Fibroblast of villous mesenchyme (primary cell): ENCODE measurements at regions not wholly inside any gene's neighbourhood (a gene's known extent, or its start where the extent isn't known, plus 50 kb on each side); places are given as distances from the start of the nearest gene placed in this dataset.

Source experiments
- DNase-seq: peaks from one replicate; pipeline ENCODE4 v3.0.0-alpha.2; 2010; ENCODE audit warnings: low read depth
- H3K4me3 ChIP-seq: 2 replicates; pipeline ENCODE4 v1.5.1; 2011; ENCODE audit warnings: low read depth, mild to moderate bottlenecking, low read length
- CTCF ChIP-seq: IDR thresholded peaks from 2 replicates; pipeline ENCODE4 v1.5.1; 2012; ENCODE audit warnings: low read depth, mild to moderate bottlenecking, low read length; ENCODE audit not compliant: insufficient read depth

GRCh38 chr13:82688400-82688994 is 1193.8 kb downstream of the SLITRK1 start:
- no peak for DNase-seq
- TF ChIP-seq CTCF = no peak
- H3K4me3 ChIP-seq = no peak overlapping the region

- DNase-seq = no peak
- no peak for TF ChIP-seq CTCF
- no peak overlapping the region for H3K4me3 ChIP-seq
These were observed 1194.4 kb downstream of the SLITRK1 start for GRCh38 chr13:82687884-82688283.

GRCh38 chr13:82681535-82681934 is 1200.7 kb downstream of the SLITRK1 start:
- TF ChIP-seq CTCF = no peak
- no peak overlapping the region for H3K4me3 ChIP-seq
- no peak for DNase-seq

GRCh38 chr13:82678052-82678451 is 1204.2 kb downstream of the SLITRK1 start:
- no peak overlapping the region for H3K4me3 ChIP-seq
- no peak for DNase-seq
- no peak for TF ChIP-seq CTCF

- TF ChIP-seq CTCF = no peak
- H3K4me3 ChIP-seq = no peak overlapping the region
- no peak for DNase-seq
These were observed 1207.2 kb downstream of the SLITRK1 start for GRCh38 chr13:82675024-82675423.

GRCh38 chr13:82674546-82674945 is 1207.7 kb downstream of the SLITRK1 start:
- no peak for TF ChIP-seq CTCF
- no peak for DNase-seq
- no peak overlapping the region for H3K4me3 ChIP-seq

GRCh38 chr13:82672248-82672647 is 1210.0 kb downstream of the SLITRK1 start:
- TF ChIP-seq CTCF = no peak
- H3K4me3 ChIP-seq = no peak overlapping the region
- no peak for DNase-seq
